HG03095 (cell line): ENCODE measurements at regions not wholly inside any gene's neighbourhood (a gene's known extent, or its start where the extent isn't known, plus 50 kb on each side); places are given as distances from the start of the nearest gene placed in this dataset.

ENCODE experiments used
- ATAC-seq: cut with Tn5 transposase; IDR thresholded peaks from one replicate; pipeline ENCODE4 v1.9.1; 2021; ENCODE audit warnings: moderate library complexity; ENCODE audit not compliant: unreplicated experiment

GRCh38 chr15:100703032-100703578 is 100.7 kb downstream of the ASB7 start:
- ATAC-seq, result peak; percentile 99

GRCh38 chr15:100703671-100704070 is 101.3 kb downstream of the ASB7 start:
- ATAC-seq, result no peak

GRCh38 chr15:100704281-100705055 is 102.1 kb downstream of the ASB7 start:
- ATAC-seq, result no peak

- ATAC-seq, result no peak
Observed at GRCh38 chr15:100705065-100705464, 102.7 kb downstream of the ASB7 start.

GRCh38 chr15:100705841-100706240 is 103.5 kb downstream of the ASB7 start:
- no peak for ATAC-seq

- no peak for ATAC-seq
Observed at GRCh38 chr15:100707229-100707628, 104.8 kb downstream of the ASB7 start.

- no peak for ATAC-seq
Observed at GRCh38 chr15:100708916-100709315, 106.5 kb downstream of the ASB7 start.

- ATAC-seq, result no peak
Observed at GRCh38 chr15:100710222-100710621, 107.8 kb downstream of the ASB7 start.

- no peak for ATAC-seq
Observed at GRCh38 chr15:100710744-100711515, 108.5 kb downstream of the ASB7 start.

GRCh38 chr15:100711516-100712021 is 109.2 kb downstream of the ASB7 start:
- ATAC-seq, result no peak

- no peak for ATAC-seq
Observed at GRCh38 chr15:100712226-100712625, 109.8 kb downstream of the ASB7 start.

- ATAC-seq, result no peak
Observed at GRCh38 chr15:100713163-100713867, 110.9 kb downstream of the ASB7 start.

- no peak for ATAC-seq
Observed at GRCh38 chr15:100714034-100714748, 111.8 kb downstream of the ASB7 start.

- ATAC-seq, result no peak
Observed at GRCh38 chr15:100714749-100715342, 112.5 kb downstream of the ASB7 start.

- ATAC-seq, result no peak
Observed at GRCh38 chr15:100715571-100716455, 113.4 kb downstream of the ASB7 start.

- ATAC-seq, result no peak
Observed at GRCh38 chr15:100716456-100717085, 114.2 kb downstream of the ASB7 start.

GRCh38 chr15:100717596-100717995 is 115.2 kb downstream of the ASB7 start:
- ATAC-seq, result no peak

- no peak for ATAC-seq
Observed at GRCh38 chr15:100718075-100718980, 115.9 kb downstream of the ASB7 start.
